Colonic mucosa (tissue), 4 donors: ENCODE measurements at regions not wholly inside any gene's neighbourhood (a gene's known extent, or its start where the extent isn't known, plus 50 kb on each side); places are given as distances from the start of the nearest gene placed in this dataset.

ENCODE experiments used
- DNase-seq: peaks from one replicate; pipeline ENCODE4 v3.0.0-alpha.2; 2020
- H3K27ac ChIP-seq: fragments of 200-600 bp; one replicate; pipeline ENCODE4 v1.8.0; 2021
- H3K27me3 ChIP-seq: fragments of 200-600 bp; one replicate; pipeline ENCODE4 v1.8.0; 2021
- H3K36me3 ChIP-seq: fragments of 200-600 bp; one replicate; pipeline ENCODE4 v1.8.0; 2021
- H3K4me1 ChIP-seq: fragments of 200-600 bp; one replicate; pipeline ENCODE4 v1.8.0; 2021; ENCODE audit warnings: mild to moderate bottlenecking
- H3K4me3 ChIP-seq: fragments of 200-600 bp; one replicate; pipeline ENCODE4 v1.8.0; 2021
- H3K9ac ChIP-seq, 2 donors: one replicate each; pipeline ENCODE4 v1.7.0; 2013; ENCODE audit warnings: control low read depth in 2 of 2, low read depth in 2 of 2, low read length in 2 of 2
- H3K9me3 ChIP-seq: fragments of 200-600 bp; one replicate; pipeline ENCODE4 v1.8.0; 2021
- intact Hi-C: fragments of 100-400 bp; cut with DNase I; formaldehyde crosslinking; loops from one replicate; pipeline ENCODE4 v1.14.1; 2022
- TF ChIP-seq, protein P1 (sequence below): fragments of 200-600 bp; IDR thresholded peaks from one replicate; pipeline ENCODE4 v1.8.0; 2022; ENCODE audit warnings: antibody characterized with exemption, mild to moderate bottlenecking
- donor health status: healthy.
- donor health status: DM: no; HTN: no; CAD: no.
- donor health status: DM: no; HTN: no; CAD: no.

DNA sequence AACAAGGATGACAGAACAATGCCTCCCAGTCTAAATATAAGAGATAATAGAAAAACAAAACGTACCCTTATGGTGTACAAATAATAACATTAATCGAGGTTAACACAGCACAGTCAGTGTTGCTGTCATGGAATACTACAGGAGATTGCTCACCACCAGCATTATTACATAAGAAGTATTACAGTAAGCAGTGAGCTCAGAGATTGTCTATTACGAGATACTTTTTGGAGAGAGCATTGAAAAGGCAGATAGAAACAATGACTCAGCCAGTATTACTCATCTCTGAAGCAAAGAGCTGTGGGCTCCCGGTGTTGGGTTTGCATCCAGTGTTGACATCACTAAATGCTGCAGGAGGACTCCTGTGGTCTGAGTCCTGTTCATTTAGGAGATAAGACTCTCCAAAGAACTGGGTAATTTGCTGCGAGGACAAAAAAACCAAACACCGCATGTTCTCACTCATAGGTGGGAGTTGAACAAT lies 191.9 kb upstream of the SEMA6A start:
- Histone ChIP-seq H3K27me3 (no peaks in the 10 kb centered on the region), H3K36me3 (no peaks in the 10 kb centered on the region), H3K4me1 (no peaks in the 10 kb centered on the region), H3K4me3 (no peak overlapping the region), H3K9ac (no peak overlapping the region), H3K9me3 (no peaks in the 10 kb centered on the region), H3K27ac (no peak overlapping the region)
- TF ChIP-seq, protein P1, sequence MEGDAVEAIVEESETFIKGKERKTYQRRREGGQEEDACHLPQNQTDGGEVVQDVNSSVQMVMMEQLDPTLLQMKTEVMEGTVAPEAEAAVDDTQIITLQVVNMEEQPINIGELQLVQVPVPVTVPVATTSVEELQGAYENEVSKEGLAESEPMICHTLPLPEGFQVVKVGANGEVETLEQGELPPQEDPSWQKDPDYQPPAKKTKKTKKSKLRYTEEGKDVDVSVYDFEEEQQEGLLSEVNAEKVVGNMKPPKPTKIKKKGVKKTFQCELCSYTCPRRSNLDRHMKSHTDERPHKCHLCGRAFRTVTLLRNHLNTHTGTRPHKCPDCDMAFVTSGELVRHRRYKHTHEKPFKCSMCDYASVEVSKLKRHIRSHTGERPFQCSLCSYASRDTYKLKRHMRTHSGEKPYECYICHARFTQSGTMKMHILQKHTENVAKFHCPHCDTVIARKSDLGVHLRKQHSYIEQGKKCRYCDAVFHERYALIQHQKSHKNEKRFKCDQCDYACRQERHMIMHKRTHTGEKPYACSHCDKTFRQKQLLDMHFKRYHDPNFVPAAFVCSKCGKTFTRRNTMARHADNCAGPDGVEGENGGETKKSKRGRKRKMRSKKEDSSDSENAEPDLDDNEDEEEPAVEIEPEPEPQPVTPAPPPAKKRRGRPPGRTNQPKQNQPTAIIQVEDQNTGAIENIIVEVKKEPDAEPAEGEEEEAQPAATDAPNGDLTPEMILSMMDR, result no peak
- no peak for DNase-seq
- intact Hi-C loops, result no loop called here

DNA sequence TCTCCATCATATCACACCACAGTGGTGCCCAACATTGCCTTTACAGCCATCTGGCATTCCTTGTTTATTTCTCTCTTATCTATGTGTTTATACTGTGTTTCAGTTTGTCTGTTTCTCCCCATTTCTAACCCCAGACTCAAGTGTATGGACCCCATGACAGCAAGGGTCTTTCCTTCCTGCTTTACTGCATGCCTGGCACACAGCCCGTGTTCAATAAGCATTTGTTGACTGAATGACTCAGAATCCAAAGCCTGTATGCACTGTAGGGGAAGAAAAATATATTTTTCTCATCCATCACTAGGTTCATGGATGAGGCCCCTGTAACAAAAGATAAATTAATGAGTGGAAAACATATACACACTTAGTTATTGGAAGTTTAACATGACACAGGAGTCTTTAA lies 190.8 kb upstream of the SEMA6A start:
- Histone ChIP-seq H3K9me3 (no peaks in the 10 kb centered on the region), H3K4me3 (no peak overlapping the region), H3K9ac (no peak overlapping the region), H3K27ac (no peak overlapping the region), H3K27me3 (no peaks in the 10 kb centered on the region), H3K4me1 (no peaks in the 10 kb centered on the region), H3K36me3 (no peaks in the 10 kb centered on the region)
- TF ChIP-seq, protein P1, result no peak
- no peak for DNase-seq
- intact Hi-C loops, result no loop called here

DNA sequence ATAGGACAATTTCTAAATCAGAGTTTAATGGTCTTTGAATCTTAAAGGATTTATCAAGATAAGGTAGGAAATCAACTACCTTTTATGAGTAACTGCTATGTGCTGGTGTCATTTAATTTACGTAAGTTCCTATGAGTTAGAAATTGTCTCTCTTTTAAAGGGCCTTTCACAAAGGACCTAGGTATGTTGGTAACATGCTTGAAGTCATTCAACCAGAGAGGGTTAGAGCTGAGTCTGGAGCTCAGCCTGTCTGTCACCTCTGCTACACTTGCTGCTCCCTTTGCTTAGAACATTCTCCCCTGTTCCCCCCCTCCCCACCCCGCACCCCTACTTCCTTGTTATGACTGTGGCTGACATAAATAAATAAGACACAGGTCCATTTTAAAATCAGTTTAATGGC lies 190.3 kb upstream of the SEMA6A start:
- Histone ChIP-seq H3K27me3 (no peaks in the 10 kb centered on the region), H3K27ac (no peak overlapping the region), H3K9me3 (no peaks in the 10 kb centered on the region), H3K4me3 (no peak overlapping the region), H3K36me3 (no peaks in the 10 kb centered on the region), H3K9ac (no peak overlapping the region), H3K4me1 (no peaks in the 10 kb centered on the region)
- TF ChIP-seq, protein P1, result no peak
- DNase-seq, result no peak
- intact Hi-C loops, result no loop called here

DNA sequence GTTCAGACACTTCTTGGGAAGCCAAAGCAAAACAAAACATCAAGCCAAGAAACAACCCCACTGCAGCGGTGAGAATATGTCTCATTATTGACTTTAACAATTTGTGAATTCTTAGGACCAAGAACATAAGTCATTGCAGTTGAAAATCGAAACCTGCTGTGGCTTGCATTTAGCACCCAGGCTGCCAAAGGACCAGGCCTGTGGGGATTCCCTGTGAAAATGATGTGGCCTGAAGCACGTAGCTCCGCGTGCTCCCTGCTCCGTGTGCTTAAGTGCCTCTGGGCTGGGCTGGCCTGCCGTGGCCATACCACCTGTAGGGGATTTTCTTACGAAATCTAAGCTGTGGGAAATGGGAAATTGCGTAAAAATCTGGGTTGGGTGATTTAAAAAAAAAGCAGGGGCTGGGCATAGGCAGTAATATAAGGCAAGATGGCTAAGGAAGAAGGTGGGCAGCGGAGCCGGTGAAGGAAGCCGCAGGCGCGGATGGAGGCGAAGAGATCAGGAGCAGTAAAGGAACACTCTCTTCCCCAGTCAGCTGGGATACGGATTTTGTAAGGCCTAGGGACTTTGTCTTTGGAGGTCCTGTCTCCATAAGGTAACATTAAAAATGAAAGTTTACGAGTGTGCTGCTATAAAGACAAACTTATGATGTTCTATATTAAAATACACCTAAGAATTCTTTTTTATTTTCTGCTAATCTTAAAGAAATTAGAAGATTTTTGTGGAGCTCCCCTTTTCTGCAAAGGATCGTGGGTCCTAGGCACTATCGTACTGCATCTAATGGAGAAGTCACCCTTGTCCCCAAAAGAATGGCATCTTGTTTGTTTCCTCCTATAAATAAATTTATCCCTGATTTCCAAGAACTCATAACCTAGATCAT lies 189.6 kb upstream of the SEMA6A start:
- Histone ChIP-seq H3K27ac (no peak overlapping the region), H3K27me3 (no peaks in the 10 kb centered on the region), H3K4me3 (no peak overlapping the region), H3K9ac (no peak overlapping the region), H3K9me3 (no peaks in the 10 kb centered on the region), H3K36me3 (no peaks in the 10 kb centered on the region), H3K4me1 (no peaks in the 10 kb centered on the region)
- TF ChIP-seq, protein P1, result no peak
- intact Hi-C loops, result no loop called here
- no peak for DNase-seq

DNA sequence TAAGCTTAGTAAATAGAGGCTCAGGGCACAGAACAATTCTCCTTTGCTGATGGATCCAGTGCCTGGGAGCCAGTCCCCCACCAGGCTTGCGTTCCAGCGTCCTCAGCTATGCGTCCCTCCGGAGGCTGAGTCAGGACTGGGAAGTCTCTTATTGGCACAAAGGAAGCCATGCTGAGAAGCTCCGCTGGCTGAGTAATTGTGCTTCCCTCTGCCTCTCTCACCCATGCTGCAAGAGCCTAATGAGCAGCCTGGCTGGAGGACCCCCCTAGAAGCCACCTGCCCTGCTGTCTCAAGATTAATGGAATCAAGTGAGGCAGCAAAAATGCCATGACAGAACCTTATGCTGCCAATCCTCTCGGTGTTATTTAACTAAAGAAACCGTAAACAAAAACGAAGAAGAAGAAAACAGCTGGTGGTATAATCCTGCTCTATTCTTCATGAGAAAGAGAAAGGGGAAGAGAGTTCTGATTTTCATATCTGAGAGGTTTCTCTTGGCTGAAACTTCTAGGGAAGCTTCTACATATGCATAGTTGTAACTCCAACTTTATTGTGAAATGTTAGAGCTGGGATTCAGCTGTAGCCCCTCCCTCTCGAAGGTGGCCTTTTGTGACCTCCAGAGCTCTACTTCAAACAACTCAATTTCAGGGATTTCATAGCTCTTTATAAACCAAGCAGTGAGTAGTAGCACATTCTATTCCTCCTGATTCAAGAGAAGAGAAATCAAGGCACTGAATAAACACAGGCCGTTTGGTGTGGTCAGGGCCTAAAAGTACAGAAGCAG lies 185.4 kb upstream of the SEMA6A start:
- no peaks in the 10 kb centered on the region for H3K27me3 ChIP-seq
- TF ChIP-seq, protein P1, result no peak
- no peak overlapping the region for H3K9ac ChIP-seq
- no peaks in the 10 kb centered on the region for H3K4me1 ChIP-seq
- no peak overlapping the region for H3K27ac ChIP-seq
- H3K4me3 ChIP-seq, result no peak overlapping the region
- DNase-seq, result no peak
- no peaks in the 10 kb centered on the region for H3K9me3 ChIP-seq
- no peaks in the 10 kb centered on the region for H3K36me3 ChIP-seq
- intact Hi-C loops, result no loop called here
